HEK293T (cell line): ENCODE measurements at regions not wholly inside any gene's neighbourhood (a gene's known extent, or its start where the extent isn't known, plus 50 kb on each side); places are given as distances from the start of the nearest gene placed in this dataset.
"Not testable (repeated sequence)": the region's sequence is repeated elsewhere in the genome, so short reads cannot be mapped to it uniquely, and the experiment has no call there.

Source experiments
- ARNT ChIP-seq: fragments of 450-650 bp; IDR thresholded peaks from 2 replicates; pipeline ENCODE4 v1.6.1; 2017; ENCODE audit warnings: mild to moderate bottlenecking
- BHLHE40 ChIP-seq: fragments of 450-650 bp; IDR thresholded peaks from 2 replicates; pipeline ENCODE4 v1.6.1; 2016; ENCODE audit warnings: mild to moderate bottlenecking, moderate library complexity, borderline replicate concordance
- CTBP1 ChIP-seq: fragments of 450-650 bp; IDR thresholded peaks from 2 replicates; pipeline ENCODE4 v1.6.1; 2016; ENCODE audit warnings: borderline replicate concordance
- ELF4 ChIP-seq: fragments of 450-650 bp; IDR thresholded peaks from 2 replicates; pipeline ENCODE4 v1.6.1; 2017; ENCODE audit warnings: antibody characterized with exemption
- FOXA1 ChIP-seq: fragments of 450-650 bp; IDR thresholded peaks from 2 replicates; pipeline ENCODE4 v1.6.1; 2016; ENCODE audit warnings: mild to moderate bottlenecking
- FOXK2 ChIP-seq: fragments of 450-650 bp; IDR thresholded peaks from 2 replicates; pipeline ENCODE4 v1.6.1; 2016; ENCODE audit warnings: mild to moderate bottlenecking
- FOXM1 ChIP-seq: fragments of 450-650 bp; IDR thresholded peaks from 2 replicates; pipeline ENCODE4 v1.6.1; 2017; ENCODE audit warnings: mild to moderate bottlenecking, borderline replicate concordance
- HDGF ChIP-seq: fragments of 450-650 bp; IDR thresholded peaks from 2 replicates; pipeline ENCODE4 v1.6.1; 2017; ENCODE audit warnings: antibody characterized with exemption, borderline replicate concordance
- SUZ12 ChIP-seq: fragments of 450-650 bp; IDR thresholded peaks from 2 replicates; pipeline ENCODE4 v1.6.1; 2016; ENCODE audit warnings: mild to moderate bottlenecking
- TARDBP ChIP-seq: fragments of 450-650 bp; IDR thresholded peaks from 2 replicates; pipeline ENCODE4 v1.6.1; 2016

DNA sequence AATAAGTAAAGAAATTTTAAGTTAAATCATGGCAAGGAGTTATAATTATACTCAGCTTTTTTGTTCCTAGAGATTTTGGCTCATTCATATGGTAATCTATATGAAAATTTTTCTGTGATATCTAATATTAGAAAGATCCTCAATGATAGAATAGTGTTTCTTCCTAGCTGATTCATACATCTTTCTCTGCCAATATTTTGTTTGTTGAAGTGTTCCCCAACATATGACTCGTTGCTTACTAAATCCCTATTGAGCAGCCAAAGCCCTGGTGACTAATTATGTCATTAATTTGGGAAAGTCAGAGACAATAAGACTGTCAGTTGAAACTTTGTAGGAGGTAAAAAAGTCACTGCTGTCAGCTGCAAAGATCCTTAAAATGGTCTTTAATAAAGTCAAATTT is 1348.5 kb upstream of the CDH18 start:
- not testable (repeated sequence) for TF ChIP-seq FOXA1, SUZ12, ELF4, FOXK2, BHLHE40, TARDBP, FOXM1, CTBP1, ARNT, HDGF
